ENCODE measurements at regions not wholly inside any gene's neighbourhood (a gene's known extent, or its start where the extent isn't known, plus 50 kb on each side); places are given as distances from the start of the nearest gene placed in this dataset.

DNA sequence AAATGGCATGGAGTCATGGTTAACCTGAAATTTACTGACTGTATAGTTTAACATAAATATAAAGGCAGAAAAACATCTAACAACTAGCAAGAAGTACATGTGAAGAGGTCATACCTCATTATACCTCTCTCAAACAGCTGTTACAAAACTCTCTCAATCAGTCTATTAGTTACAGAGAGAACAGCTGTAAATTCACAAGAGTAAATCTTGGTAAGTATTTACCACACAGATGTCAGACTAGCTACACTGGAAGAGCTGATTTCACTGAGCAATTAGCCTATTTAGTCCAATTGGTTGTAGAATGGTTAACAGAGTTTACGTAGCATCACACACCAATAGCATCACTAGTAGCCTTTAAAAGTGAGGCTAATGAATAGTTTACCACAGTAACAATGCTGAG, 463.4 kb upstream of the USP15 start:
- Histone ChIP-seq H3K4me2 (ENCODE audit: low read length) (no peak overlapping the region), H3K4me3 (ENCODE audit: low read length) (no peak overlapping the region), H4K20me1 (ENCODE audit: insufficient read depth) (no peaks in the 10 kb centered on the region), H3K27me3 (ENCODE audit: insufficient read depth, low read depth, low read length) (no peaks in the 10 kb centered on the region), H3K9me3 (ENCODE audit: low read length) (no peaks in the 10 kb centered on the region), H3F3A (ENCODE audit: insufficient read depth, low read length, poor library complexity, severe bottlenecking) (no peaks in the 10 kb centered on the region), H3K36me3 (ENCODE audit: insufficient read depth, low read length) (no peaks in the 10 kb centered on the region), H3K79me2 (replicated peaks; ENCODE audit: insufficient read depth, low read length) (no peaks in the 10 kb centered on the region), H3K9ac (ENCODE audit: low read length) (no peak overlapping the region), H3K9me2 (ENCODE audit: insufficient read depth, low read length) (no peaks in the 10 kb centered on the region), H3K27ac (ENCODE audit: low read length) (no peak overlapping the region), H2AFZ (ENCODE audit: low read depth, low read length) (no peak overlapping the region)
- TF ChIP-seq POLR2AphosphoS5 (IDR thresholded peaks at IDR 0.05) (no peak), RAD21 (conservative IDR thresholded peaks at IDR 0.05) (no peak), TAF1 (IDR thresholded peaks at IDR 0.05; ENCODE audit: low read depth) (no peak), EP300 (conservative IDR thresholded peaks at IDR 0.05; ENCODE audit: poor library complexity, severe bottlenecking) (no peak), SMC3 (conservative IDR thresholded peaks at IDR 0.05; ENCODE audit: poor library complexity) (no peak), MXI1 (conservative IDR thresholded peaks at IDR 0.05; ENCODE audit: poor library complexity, severe bottlenecking) (no peak), EZH2 (IDR thresholded peaks at IDR 0.05; ENCODE audit: borderline replicate concordance, insufficient read depth, low read length, poor library complexity, severe bottlenecking) (no peak)
- TF ChIP-seq, protein P1, sequence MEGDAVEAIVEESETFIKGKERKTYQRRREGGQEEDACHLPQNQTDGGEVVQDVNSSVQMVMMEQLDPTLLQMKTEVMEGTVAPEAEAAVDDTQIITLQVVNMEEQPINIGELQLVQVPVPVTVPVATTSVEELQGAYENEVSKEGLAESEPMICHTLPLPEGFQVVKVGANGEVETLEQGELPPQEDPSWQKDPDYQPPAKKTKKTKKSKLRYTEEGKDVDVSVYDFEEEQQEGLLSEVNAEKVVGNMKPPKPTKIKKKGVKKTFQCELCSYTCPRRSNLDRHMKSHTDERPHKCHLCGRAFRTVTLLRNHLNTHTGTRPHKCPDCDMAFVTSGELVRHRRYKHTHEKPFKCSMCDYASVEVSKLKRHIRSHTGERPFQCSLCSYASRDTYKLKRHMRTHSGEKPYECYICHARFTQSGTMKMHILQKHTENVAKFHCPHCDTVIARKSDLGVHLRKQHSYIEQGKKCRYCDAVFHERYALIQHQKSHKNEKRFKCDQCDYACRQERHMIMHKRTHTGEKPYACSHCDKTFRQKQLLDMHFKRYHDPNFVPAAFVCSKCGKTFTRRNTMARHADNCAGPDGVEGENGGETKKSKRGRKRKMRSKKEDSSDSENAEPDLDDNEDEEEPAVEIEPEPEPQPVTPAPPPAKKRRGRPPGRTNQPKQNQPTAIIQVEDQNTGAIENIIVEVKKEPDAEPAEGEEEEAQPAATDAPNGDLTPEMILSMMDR (IDR thresholded peaks at IDR 0.05; ENCODE audit: poor library complexity, severe bottlenecking) = no peak
- TF ChIP-seq, protein P2, sequence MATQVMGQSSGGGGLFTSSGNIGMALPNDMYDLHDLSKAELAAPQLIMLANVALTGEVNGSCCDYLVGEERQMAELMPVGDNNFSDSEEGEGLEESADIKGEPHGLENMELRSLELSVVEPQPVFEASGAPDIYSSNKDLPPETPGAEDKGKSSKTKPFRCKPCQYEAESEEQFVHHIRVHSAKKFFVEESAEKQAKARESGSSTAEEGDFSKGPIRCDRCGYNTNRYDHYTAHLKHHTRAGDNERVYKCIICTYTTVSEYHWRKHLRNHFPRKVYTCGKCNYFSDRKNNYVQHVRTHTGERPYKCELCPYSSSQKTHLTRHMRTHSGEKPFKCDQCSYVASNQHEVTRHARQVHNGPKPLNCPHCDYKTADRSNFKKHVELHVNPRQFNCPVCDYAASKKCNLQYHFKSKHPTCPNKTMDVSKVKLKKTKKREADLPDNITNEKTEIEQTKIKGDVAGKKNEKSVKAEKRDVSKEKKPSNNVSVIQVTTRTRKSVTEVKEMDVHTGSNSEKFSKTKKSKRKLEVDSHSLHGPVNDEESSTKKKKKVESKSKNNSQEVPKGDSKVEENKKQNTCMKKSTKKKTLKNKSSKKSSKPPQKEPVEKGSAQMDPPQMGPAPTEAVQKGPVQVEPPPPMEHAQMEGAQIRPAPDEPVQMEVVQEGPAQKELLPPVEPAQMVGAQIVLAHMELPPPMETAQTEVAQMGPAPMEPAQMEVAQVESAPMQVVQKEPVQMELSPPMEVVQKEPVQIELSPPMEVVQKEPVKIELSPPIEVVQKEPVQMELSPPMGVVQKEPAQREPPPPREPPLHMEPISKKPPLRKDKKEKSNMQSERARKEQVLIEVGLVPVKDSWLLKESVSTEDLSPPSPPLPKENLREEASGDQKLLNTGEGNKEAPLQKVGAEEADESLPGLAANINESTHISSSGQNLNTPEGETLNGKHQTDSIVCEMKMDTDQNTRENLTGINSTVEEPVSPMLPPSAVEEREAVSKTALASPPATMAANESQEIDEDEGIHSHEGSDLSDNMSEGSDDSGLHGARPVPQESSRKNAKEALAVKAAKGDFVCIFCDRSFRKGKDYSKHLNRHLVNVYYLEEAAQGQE (IDR thresholded peaks at IDR 0.05; ENCODE audit: borderline replicate concordance) = no peak

DNA sequence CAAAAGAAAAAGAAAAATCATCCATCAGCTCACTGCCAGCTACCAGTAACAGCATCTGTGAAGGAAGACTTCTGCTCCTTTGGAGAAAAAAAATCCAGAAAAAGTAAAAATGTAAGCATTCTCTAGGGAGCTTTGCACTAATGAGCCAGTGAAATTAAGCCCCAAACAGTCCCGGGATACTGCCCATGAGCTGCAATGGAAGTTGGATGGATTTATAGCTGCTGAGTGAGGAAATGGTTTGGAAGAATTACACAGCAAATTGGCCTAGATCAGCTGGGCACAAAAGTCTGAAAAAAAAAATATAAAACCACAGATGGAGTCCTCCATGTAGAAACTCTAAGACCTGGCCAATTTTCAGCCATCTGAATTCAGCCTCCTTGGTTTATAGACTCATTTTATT, 462.9 kb upstream of the USP15 start:
- no peak overlapping the region for H3K27ac ChIP-seq (ENCODE audit: low read length)
- H3K4me3 ChIP-seq (ENCODE audit: low read length) = no peak overlapping the region
- no peaks in the 10 kb centered on the region for H3K79me2 ChIP-seq (replicated peaks; ENCODE audit: insufficient read depth, low read length)
- H3K9me2 ChIP-seq (ENCODE audit: insufficient read depth, low read length) = no peaks in the 10 kb centered on the region
- H3K27me3 ChIP-seq (ENCODE audit: insufficient read depth, low read depth, low read length) = no peaks in the 10 kb centered on the region
- H3K36me3 ChIP-seq (ENCODE audit: insufficient read depth, low read length) = no peaks in the 10 kb centered on the region
- TF ChIP-seq TAF1 (IDR thresholded peaks at IDR 0.05; ENCODE audit: low read depth) (no peak), EP300 (conservative IDR thresholded peaks at IDR 0.05; ENCODE audit: poor library complexity, severe bottlenecking) (no peak), POLR2AphosphoS5 (IDR thresholded peaks at IDR 0.05) (no peak), EZH2 (IDR thresholded peaks at IDR 0.05; ENCODE audit: borderline replicate concordance, insufficient read depth, low read length, poor library complexity, severe bottlenecking) (no peak), SMC3 (conservative IDR thresholded peaks at IDR 0.05; ENCODE audit: poor library complexity) (no peak), RAD21 (conservative IDR thresholded peaks at IDR 0.05) (no peak), MXI1 (conservative IDR thresholded peaks at IDR 0.05; ENCODE audit: poor library complexity, severe bottlenecking) (no peak)
- TF ChIP-seq, protein P1 (IDR thresholded peaks at IDR 0.05; ENCODE audit: poor library complexity, severe bottlenecking) = no peak
- TF ChIP-seq, protein P2 (IDR thresholded peaks at IDR 0.05; ENCODE audit: borderline replicate concordance) = no peak
- H3K9me3 ChIP-seq (ENCODE audit: low read length) = no peaks in the 10 kb centered on the region
- H3K4me2 ChIP-seq (ENCODE audit: low read length) = no peak overlapping the region
- H4K20me1 ChIP-seq (ENCODE audit: insufficient read depth) = no peaks in the 10 kb centered on the region
- H3F3A ChIP-seq (ENCODE audit: insufficient read depth, low read length, poor library complexity, severe bottlenecking) = no peaks in the 10 kb centered on the region
- H2AFZ ChIP-seq (ENCODE audit: low read depth, low read length) = no peak overlapping the region
- no peak overlapping the region for H3K9ac ChIP-seq (ENCODE audit: low read length)

Measured in neural cell (in vitro differentiated cells).